Spleen (tissue), 11 donors: ENCODE measurements at regions not wholly inside any gene's neighbourhood (a gene's known extent, or its start where the extent isn't known, plus 50 kb on each side); places are given as distances from the start of the nearest gene placed in this dataset.

ENCODE experiments used
- DNase-seq: peaks from one replicate; pipeline ENCODE4 v3.0.0-alpha.2; 2020
- H3K27ac ChIP-seq, 8 donors: fragments of 200-600 bp; sonication (generic) in 7 of 8; 1 replicate in 4 of 8; 2 replicates in 4 of 8; pipeline versions ENCODE4 v1.5.0 to v1.8.0; 2016 to 2021; ENCODE audit warnings: inconsistent platforms in 4 of 8, mild to moderate bottlenecking in 4 of 8, moderate library complexity in 1 of 8
- H3K27me3 ChIP-seq, 7 donors: fragments of 200-600 bp; sonication (generic) in 6 of 7; replicated peaks in 1 of 7; 1 replicate in 4 of 7; 2 replicates in 3 of 7; pipeline versions ENCODE4 v1.5.0 to v1.8.0; 2016 to 2021; ENCODE audit warnings: inconsistent platforms in 3 of 7, mild to moderate bottlenecking in 1 of 7
- H3K36me3 ChIP-seq, 6 donors: fragments of 200-600 bp; sonication (generic) in 5 of 6; 1 replicate in 4 of 6; 2 replicates in 2 of 6; pipeline versions ENCODE4 v1.5.0 to v1.8.0; 2016 to 2021; ENCODE audit warnings: inconsistent platforms in 2 of 6
- H3K4me1 ChIP-seq, 6 donors: fragments of 200-600 bp; sonication (generic) in 5 of 6; 1 replicate in 3 of 6; 2 replicates in 3 of 6; pipeline versions ENCODE4 v1.5.0 to v1.8.0; 2016 to 2021; ENCODE audit warnings: inconsistent platforms in 3 of 6
- H3K4me3 ChIP-seq, 8 donors: fragments of 200-600 bp; sonication (generic) in 7 of 8; 1 replicate in 4 of 8; 2 replicates in 4 of 8; pipeline versions ENCODE4 v1.5.0 to v1.8.0; 2016 to 2021; ENCODE audit warnings: inconsistent platforms in 4 of 8, mild to moderate bottlenecking in 4 of 8, moderate library complexity in 2 of 8
- H3K9me3 ChIP-seq, 8 donors: fragments of 200-600 bp; sonication (generic) in 7 of 8; 1 replicate in 4 of 8; 2 replicates in 4 of 8; pipeline versions ENCODE4 v1.5.0 to v1.8.0; 2016 to 2021; ENCODE audit warnings: inconsistent platforms in 4 of 8
- POLR2A ChIP-seq, 3 donors: fragments of 450-650 bp; IDR thresholded peaks; one replicate each; pipeline ENCODE4 v1.5.1; 2017; ENCODE audit warnings: antibody characterized with exemption in 3 of 3, mild to moderate bottlenecking in 1 of 3
- POLR2AphosphoS5 ChIP-seq, 3 donors: sonication (generic); formaldehyde crosslinking; IDR thresholded peaks; one replicate each; pipeline ENCODE4 v1.5.1; 2017; ENCODE audit warnings: antibody characterized with exemption in 3 of 3
- WGBS, 5 donors: extraction: QIAGEN DNeasy Blood & Tissue Kit in 3 of 5; methylation state at CpG; one replicate each; pipeline versions ENCODE4 v1.1.5 to v1.1.7; 2013 to 2018; 5-methylcytosine and 5-hydroxymethylcytosine counted together
- intact Hi-C: fragments of 100-400 bp; cut with DNase I; formaldehyde crosslinking; loops from one replicate; pipeline ENCODE4 v1.15.0; 2023; ENCODE audit warnings: low total_unique reads
- TF ChIP-seq, protein P1 (sequence below), 11 experiments: fragments of 200-600 bp in 7 of 11; fragments of 450-650 bp in 4 of 11; sonication (generic) in 4 of 11; IDR thresholded peaks in 8 of 11; conservative IDR thresholded peaks in 3 of 11; 1 replicate in 7 of 11; 2 replicates in 4 of 11; pipeline versions ENCODE4 v1.4.0 to v1.8.0; 2016 to 2021; ENCODE audit warnings: antibody characterized with exemption in 11 of 11, inconsistent platforms in 4 of 11, mild to moderate bottlenecking in 1 of 11
- donor health status: healthy with polysubstance abuse.
- donor health status: DM: no; HTN: no; CAD: no; lungs with moderate emphysema.
- donor health status: DM: no; HTN: no; CAD: no.
- donor health status: Bipolar disorder and iron deficiency.
- donor health status: healthy.
- donor health status: DM: no; HTN: no; CAD: no.
- donor health status: DM: yes; HTN: yes; CAD: no.

DNA sequence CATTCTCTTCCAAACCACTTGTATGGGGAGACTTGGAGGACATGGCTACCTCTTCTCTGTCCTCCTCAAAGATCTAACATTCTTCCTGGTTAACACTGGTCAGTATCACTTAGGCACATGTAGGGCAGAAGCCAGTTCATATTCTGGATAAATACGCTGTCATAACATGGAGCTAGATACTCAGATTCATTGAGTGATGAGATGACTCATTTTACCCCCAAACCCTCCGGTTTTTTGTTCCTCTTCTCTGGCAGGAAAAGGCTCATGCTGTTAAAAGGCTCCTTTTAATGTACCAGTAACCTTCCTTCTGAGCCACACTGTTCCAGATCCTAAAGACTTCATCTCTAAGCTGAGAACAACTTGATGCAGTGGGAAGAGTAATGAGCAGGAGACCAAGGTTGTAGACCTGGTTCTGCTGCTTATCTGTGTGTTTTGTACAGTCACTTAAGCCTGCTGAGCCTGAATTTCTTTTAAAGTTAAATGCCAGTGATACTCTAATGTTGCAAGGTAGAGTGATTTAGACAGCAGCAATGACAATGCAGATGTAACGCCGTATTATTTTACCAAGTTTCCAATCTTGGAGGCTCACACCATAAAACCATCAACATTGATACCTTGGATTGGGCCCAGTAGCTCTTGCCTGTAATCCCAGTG, 57.3 kb upstream of the ELK3 start:
- Histone ChIP-seq H3K4me3 (no peak overlapping the region), H3K27me3 (no peaks in the 10 kb centered on the region), H3K27ac (no peak overlapping the region), H3K4me1 (peaks cover 0 to 8% (median under 1%) of the 10 kb centered on the region in 6 donors), H3K36me3 (no peaks in the 10 kb centered on the region), H3K9me3 (no peaks in the 10 kb centered on the region)
- no peak for TF ChIP-seq POLR2A (IDR thresholded peaks at IDR 0.05)
- TF ChIP-seq POLR2AphosphoS5 (IDR thresholded peaks at IDR 0.05), result no peak
- TF ChIP-seq, protein P1, sequence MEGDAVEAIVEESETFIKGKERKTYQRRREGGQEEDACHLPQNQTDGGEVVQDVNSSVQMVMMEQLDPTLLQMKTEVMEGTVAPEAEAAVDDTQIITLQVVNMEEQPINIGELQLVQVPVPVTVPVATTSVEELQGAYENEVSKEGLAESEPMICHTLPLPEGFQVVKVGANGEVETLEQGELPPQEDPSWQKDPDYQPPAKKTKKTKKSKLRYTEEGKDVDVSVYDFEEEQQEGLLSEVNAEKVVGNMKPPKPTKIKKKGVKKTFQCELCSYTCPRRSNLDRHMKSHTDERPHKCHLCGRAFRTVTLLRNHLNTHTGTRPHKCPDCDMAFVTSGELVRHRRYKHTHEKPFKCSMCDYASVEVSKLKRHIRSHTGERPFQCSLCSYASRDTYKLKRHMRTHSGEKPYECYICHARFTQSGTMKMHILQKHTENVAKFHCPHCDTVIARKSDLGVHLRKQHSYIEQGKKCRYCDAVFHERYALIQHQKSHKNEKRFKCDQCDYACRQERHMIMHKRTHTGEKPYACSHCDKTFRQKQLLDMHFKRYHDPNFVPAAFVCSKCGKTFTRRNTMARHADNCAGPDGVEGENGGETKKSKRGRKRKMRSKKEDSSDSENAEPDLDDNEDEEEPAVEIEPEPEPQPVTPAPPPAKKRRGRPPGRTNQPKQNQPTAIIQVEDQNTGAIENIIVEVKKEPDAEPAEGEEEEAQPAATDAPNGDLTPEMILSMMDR (IDR thresholded peaks at IDR 0.05 in 8 of 11, conservative IDR thresholded peaks at IDR 0.05 in 3 of 11), result no peak
- WGBS, 5 donors, result 67 to 83% (median 77%) methylated on average over 4 of the region's 4 CpGs
- intact Hi-C loops, result no loop called here
- DNase-seq, result no peak

DNA sequence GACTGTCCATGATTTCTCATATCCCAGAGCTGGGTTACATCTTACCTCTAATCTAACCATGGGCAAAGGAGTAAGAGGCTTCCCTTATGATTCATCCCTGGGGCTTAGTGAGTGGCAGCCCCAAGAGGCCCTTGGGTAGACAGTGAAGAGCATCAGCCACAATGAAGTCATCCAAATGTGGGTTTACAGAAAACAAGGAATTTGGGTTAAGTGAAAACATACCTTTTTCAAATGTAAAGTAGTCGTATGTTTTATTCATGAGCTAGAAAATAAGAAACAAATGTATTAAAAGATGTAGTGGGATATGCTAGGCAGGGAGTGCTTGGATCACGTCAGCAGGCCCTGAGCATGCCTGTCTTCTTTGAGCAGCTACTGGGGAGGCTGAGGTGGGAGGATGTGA, 54.0 kb upstream of the ELK3 start:
- no peak for DNase-seq
- Histone ChIP-seq H3K9me3 (no peaks in the 10 kb centered on the region), H3K27ac (no peak overlapping the region), H3K4me3 (no peak overlapping the region), H3K27me3 (no peaks in the 10 kb centered on the region), H3K36me3 (no peaks in the 10 kb centered on the region), H3K4me1 (peaks cover 8 to 29% (median 26%) of the 10 kb centered on the region in 6 donors)
- intact Hi-C loops, result no loop called here
- 86 to 96% (median 93%) methylated on average over 2 of the region's 2 CpGs for WGBS, 5 donors
- TF ChIP-seq POLR2A (IDR thresholded peaks at IDR 0.05) (no peak), POLR2AphosphoS5 (IDR thresholded peaks at IDR 0.05) (no peak)
- TF ChIP-seq, protein P1 (IDR thresholded peaks at IDR 0.05 in 8 of 11, conservative IDR thresholded peaks at IDR 0.05 in 3 of 11), result no peak

DNA sequence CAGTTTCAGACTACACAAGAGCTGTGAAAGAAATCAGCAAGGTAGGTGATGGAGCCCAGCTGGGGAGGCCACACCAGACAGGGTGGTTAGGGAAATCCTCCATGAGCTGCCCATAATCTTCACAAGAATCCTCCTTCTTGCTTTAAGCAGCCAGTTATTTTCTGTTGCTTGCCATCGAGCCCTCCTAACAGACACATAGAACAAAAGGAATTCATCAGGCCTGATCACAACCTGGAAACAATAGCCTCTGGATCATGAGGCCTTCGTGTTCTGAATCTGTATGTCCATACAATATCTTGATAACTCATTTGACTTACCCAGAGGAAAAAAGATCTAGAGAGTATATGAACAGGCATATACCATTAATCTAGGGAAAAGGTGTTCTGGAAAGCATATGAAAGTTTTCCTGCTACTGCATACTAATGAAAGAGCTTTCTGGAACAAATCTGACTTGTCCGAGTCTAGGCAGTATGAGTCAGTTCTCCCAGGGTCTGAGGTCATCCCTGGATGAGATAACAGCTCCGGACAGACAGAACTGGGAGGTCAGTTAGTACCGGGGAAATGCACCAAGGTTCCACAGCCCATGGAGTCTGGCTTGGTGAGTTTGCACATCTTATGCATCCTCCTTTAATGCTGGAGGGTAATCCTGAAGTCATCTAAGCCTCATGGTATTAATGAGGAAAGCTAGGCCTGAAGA, 52.8 kb upstream of the ELK3 start:
- 62 to 89% (median 79%) methylated on average over 5 of the region's 5 CpGs for WGBS, 5 donors
- no peak for DNase-seq
- no peaks in the 10 kb centered on the region for H3K36me3 ChIP-seq
- peak overlapping the region in 5 of 8 donors; percentile 6 to 59 (median 25) for H3K27ac ChIP-seq
- peaks cover 8 to 29% (median 25%) of the 10 kb centered on the region in 6 donors for H3K4me1 ChIP-seq
- intact Hi-C loops, result no loop called here
- TF ChIP-seq, protein P1 (IDR thresholded peaks at IDR 0.05 in 8 of 11, conservative IDR thresholded peaks at IDR 0.05 in 3 of 11), result no peak
- TF ChIP-seq POLR2AphosphoS5 (IDR thresholded peaks at IDR 0.05) (peak in 1 of 3 donors; percentile 35), POLR2A (IDR thresholded peaks at IDR 0.05) (no peak)
- H3K9me3 ChIP-seq, result no peaks in the 10 kb centered on the region
- H3K27me3 ChIP-seq, result no peaks in the 10 kb centered on the region
- H3K4me3 ChIP-seq, result no peak overlapping the region

GRCh38 chr12:96143392-96143791, 50.8 kb upstream of the ELK3 start:
- no peaks in the 10 kb centered on the region for H3K27me3 ChIP-seq
- intact Hi-C loops, result no loop called here
- whole genome bisulfite sequencing, 5 donors, result 21 to 29% (median 23%) methylated on average over 6 of the region's 6 CpGs
- peaks cover 8 to 27% (median 24%) of the 10 kb centered on the region in 6 donors for H3K4me1 ChIP-seq
- no peak for DNase-seq
- no peaks in the 10 kb centered on the region for H3K36me3 ChIP-seq
- peak overlapping the region in 1 of 8 donors; percentile 4 for H3K4me3 ChIP-seq
- no peaks in the 10 kb centered on the region for H3K9me3 ChIP-seq
- peak overlapping the region in 6 of 8 donors; percentile 31 to 67 (median 58) for H3K27ac ChIP-seq
- TF ChIP-seq POLR2AphosphoS5 (IDR thresholded peaks at IDR 0.05) (peak in 1 of 3 donors; percentile 8), POLR2A (IDR thresholded peaks at IDR 0.05) (no peak)
- TF ChIP-seq, protein P1 (IDR thresholded peaks at IDR 0.05 in 8 of 11, conservative IDR thresholded peaks at IDR 0.05 in 3 of 11), result no peak
